ENCODE measurements at regions not wholly inside any gene's neighbourhood (a gene's known extent, or its start where the extent isn't known, plus 50 kb on each side); places are given as distances from the start of the nearest gene placed in this dataset.

GRCh38 chr9:115216873-115217272, 98.9 kb upstream of the TNC start:
- no peaks in the 10 kb centered on the region for H3K9me3 Mint-ChIP-seq
- H3K27ac Mint-ChIP-seq: no peak overlapping the region
- H3K4me1 Mint-ChIP-seq (ENCODE audit: low read depth in 2 of 2): no peaks in the 10 kb centered on the region
- H3K27me3 Mint-ChIP-seq: peaks cover 0 to 18% of the 10 kb centered on the region in 2 donors
- DNase-seq (ENCODE audit: low spot score): no peak
- no peaks in the 10 kb centered on the region for H3K36me3 Mint-ChIP-seq
- no peak overlapping the region for H3K4me3 Mint-ChIP-seq
- no peak for ATAC-seq

DNA sequence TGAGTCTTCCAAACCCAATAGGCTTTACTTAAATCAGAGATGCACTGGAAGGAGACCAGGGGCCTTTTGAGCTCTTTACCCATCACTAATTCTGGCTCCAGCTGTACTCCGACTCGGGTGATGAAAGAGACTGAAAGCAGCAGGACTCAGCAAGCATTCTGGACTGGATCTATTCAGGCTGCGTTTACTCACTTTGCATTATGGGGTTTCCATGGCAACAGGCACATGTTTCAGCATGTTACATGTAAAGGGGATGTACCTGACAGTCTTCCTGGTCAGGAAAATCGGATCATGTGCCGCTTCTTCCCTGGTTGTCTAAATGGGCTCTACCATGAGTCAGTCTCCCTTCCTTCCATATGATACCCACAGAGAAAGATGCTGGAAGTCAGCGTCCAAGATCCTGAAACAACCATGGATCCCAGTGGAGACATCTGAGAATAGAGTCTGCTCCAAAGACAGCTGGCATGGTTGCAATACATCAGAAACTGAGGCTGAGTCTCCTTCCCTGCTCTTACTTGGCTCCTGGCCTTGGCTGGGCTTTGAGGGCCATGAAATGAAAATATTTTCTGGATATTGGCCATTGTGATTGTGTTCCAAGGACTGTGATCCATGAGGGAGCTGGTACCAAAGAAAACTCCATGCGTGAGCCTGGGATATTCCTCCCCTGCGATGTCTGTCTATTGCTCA, 102.5 kb upstream of the TNC start:
- H3K36me3 Mint-ChIP-seq: no peaks in the 10 kb centered on the region
- no peak overlapping the region for H3K27ac Mint-ChIP-seq
- H3K4me1 Mint-ChIP-seq (ENCODE audit: low read depth in 2 of 2): no peaks in the 10 kb centered on the region
- no peaks in the 10 kb centered on the region for H3K9me3 Mint-ChIP-seq
- no peak overlapping the region for H3K4me3 Mint-ChIP-seq
- no peak for DNase-seq (ENCODE audit: low spot score)
- H3K27me3 Mint-ChIP-seq: peaks cover 3 to 23% of the 10 kb centered on the region in 2 donors
- no peak for ATAC-seq

- H3K27me3 Mint-ChIP-seq: peaks cover 4 to 7% of the 10 kb centered on the region in 2 donors
- H3K4me1 Mint-ChIP-seq (ENCODE audit: low read depth in 2 of 2): no peaks in the 10 kb centered on the region
- DNase-seq (ENCODE audit: low spot score) (no peak), ATAC-seq (no peak)
- no peak overlapping the region for H3K27ac Mint-ChIP-seq
- H3K9me3 Mint-ChIP-seq: no peaks in the 10 kb centered on the region
- H3K36me3 Mint-ChIP-seq: no peaks in the 10 kb centered on the region
- no peak overlapping the region for H3K4me3 Mint-ChIP-seq
Observed at GRCh38 chr9:115223471-115223870, 105.5 kb upstream of the TNC start.

GRCh38 chr9:115225459-115226116, 107.6 kb upstream of the TNC start:
- Mint-ChIP-seq H3K4me3 (no peak overlapping the region), H3K36me3 (no peaks in the 10 kb centered on the region), H3K27me3 (peaks cover 4 to 7% of the 10 kb centered on the region in 2 donors), H3K27ac (no peak overlapping the region), H3K9me3 (no peaks in the 10 kb centered on the region), H3K4me1 (ENCODE audit: low read depth in 2 of 2) (no peaks in the 10 kb centered on the region)
- DNase-seq (ENCODE audit: low spot score) (no peak), ATAC-seq (no peak)

- no peak overlapping the region for H3K27ac Mint-ChIP-seq
- peaks cover 4 to 7% of the 10 kb centered on the region in 2 donors for H3K27me3 Mint-ChIP-seq
- H3K9me3 Mint-ChIP-seq: no peaks in the 10 kb centered on the region
- H3K4me1 Mint-ChIP-seq (ENCODE audit: low read depth in 2 of 2): no peaks in the 10 kb centered on the region
- DNase-seq (ENCODE audit: low spot score) (no peak), ATAC-seq (no peak)
- no peak overlapping the region for H3K4me3 Mint-ChIP-seq
- no peaks in the 10 kb centered on the region for H3K36me3 Mint-ChIP-seq
Observed at GRCh38 chr9:115226152-115226551, 108.2 kb upstream of the TNC start.

GRCh38 chr9:115229496-115229895, 111.5 kb upstream of the TNC start:
- peaks cover 5% of the 10 kb centered on the region for H3K9me3 Mint-ChIP-seq
- no peak overlapping the region for H3K4me3 Mint-ChIP-seq
- H3K27ac Mint-ChIP-seq: no peak overlapping the region
- no peaks in the 10 kb centered on the region for H3K36me3 Mint-ChIP-seq
- DNase-seq (ENCODE audit: low spot score): no peak
- no peaks in the 10 kb centered on the region for H3K4me1 Mint-ChIP-seq (ENCODE audit: low read depth in 2 of 2)
- ATAC-seq: no peak
- H3K27me3 Mint-ChIP-seq: peaks cover 9 to 21% of the 10 kb centered on the region in 2 donors

DNA sequence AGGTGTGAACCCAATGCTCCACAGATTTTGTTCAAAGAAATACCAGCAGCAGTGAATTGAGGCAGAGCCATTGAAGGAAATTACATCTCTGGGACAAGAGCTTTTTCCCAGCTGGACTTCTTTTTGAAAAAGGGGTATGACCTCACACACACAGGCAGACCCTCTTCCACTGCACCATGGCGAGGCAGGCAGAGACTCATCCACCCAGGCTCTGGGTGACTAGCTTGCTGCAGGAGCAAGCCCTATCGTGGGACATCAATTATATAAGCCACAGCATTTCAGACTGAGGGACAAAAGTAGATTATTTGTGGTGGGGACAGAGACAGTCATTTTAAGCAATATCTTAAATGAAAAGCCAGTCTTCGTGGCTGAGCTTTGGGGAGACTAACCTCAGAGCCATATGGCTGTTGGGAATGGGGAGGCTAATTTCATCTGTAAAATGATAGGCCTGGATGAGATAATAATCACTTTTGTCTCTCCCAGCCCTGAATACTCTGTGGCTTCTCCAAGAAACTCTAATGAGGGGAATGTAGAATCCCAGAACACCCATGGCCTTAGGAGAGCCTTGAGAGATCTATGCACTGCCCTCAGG, 113.1 kb upstream of the TNC start:
- Mint-ChIP-seq H3K36me3 (no peaks in the 10 kb centered on the region), H3K9me3 (peaks cover 5% of the 10 kb centered on the region), H3K4me1 (ENCODE audit: low read depth in 2 of 2) (no peaks in the 10 kb centered on the region), H3K4me3 (no peak overlapping the region), H3K27me3 (peaks cover 5 to 26% of the 10 kb centered on the region in 2 donors), H3K27ac (no peak overlapping the region)
- ATAC-seq: no peak
- no peak for DNase-seq (ENCODE audit: low spot score)

GRCh38 chr9:115232181-115232774, 114.3 kb upstream of the TNC start:
- DNase-seq (ENCODE audit: low spot score): no peak
- no peaks in the 10 kb centered on the region for H3K4me1 Mint-ChIP-seq (ENCODE audit: low read depth in 2 of 2)
- no peak overlapping the region for H3K27ac Mint-ChIP-seq
- H3K9me3 Mint-ChIP-seq: peaks cover 5% of the 10 kb centered on the region
- H3K4me3 Mint-ChIP-seq: no peak overlapping the region
- H3K27me3 Mint-ChIP-seq: peaks cover 7 to 36% of the 10 kb centered on the region in 2 donors
- H3K36me3 Mint-ChIP-seq: no peaks in the 10 kb centered on the region
- ATAC-seq: no peak

DNA sequence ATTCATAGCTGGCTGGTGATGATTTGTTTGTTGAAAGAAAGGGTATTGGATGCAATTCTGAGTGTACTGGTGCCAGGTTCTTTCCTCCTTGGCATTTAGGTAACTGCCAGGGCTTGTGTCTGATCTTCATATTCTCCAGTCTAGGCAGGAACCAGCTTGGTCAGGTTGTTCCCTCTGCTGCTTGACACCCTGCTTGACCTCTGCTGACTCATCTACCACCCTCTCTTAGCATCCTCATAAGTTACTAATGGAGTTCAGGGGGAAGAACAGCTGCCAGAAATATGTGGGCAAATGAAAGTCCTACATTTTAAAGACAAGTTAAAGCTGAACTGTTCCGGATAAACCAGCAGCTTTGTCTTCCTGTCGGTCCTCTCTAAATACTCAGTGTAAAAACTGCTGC, 116.1 kb upstream of the TNC start:
- DNase-seq (ENCODE audit: low spot score): no peak
- no peak overlapping the region for H3K4me3 Mint-ChIP-seq
- no peaks in the 10 kb centered on the region for H3K4me1 Mint-ChIP-seq (ENCODE audit: low read depth in 2 of 2)
- H3K27me3 Mint-ChIP-seq: peaks cover 10 to 47% of the 10 kb centered on the region in 2 donors
- H3K36me3 Mint-ChIP-seq: no peaks in the 10 kb centered on the region
- H3K27ac Mint-ChIP-seq: no peak overlapping the region
- ATAC-seq: no peak
- H3K9me3 Mint-ChIP-seq: peaks cover 5% of the 10 kb centered on the region

GRCh38 chr9:115235221-115235620, 117.3 kb upstream of the TNC start:
- no peak overlapping the region for H3K27ac Mint-ChIP-seq
- peaks cover 13 to 55% of the 10 kb centered on the region in 2 donors for H3K27me3 Mint-ChIP-seq

GRCh38 chr9:115237385-115237998, 119.5 kb upstream of the TNC start:
- ATAC-seq: no peak
- Mint-ChIP-seq H3K36me3 (no peaks in the 10 kb centered on the region), H3K4me1 (ENCODE audit: low read depth in 2 of 2) (no peaks in the 10 kb centered on the region), H3K27ac (no peak overlapping the region), H3K27me3 (peaks cover 8 to 47% of the 10 kb centered on the region in 2 donors), H3K4me3 (no peak overlapping the region), H3K9me3 (peaks cover 3% of the 10 kb centered on the region)
- no peak for DNase-seq (ENCODE audit: low spot score)

More at GRCh38 chr9:115235221-115235620, 117.3 kb upstream of the TNC start:
- DNase-seq (ENCODE audit: low spot score) (no peak), ATAC-seq (no peak)
- no peaks in the 10 kb centered on the region for H3K4me1 Mint-ChIP-seq (ENCODE audit: low read depth in 2 of 2)
- peaks cover 8% of the 10 kb centered on the region for H3K9me3 Mint-ChIP-seq
- no peak overlapping the region for H3K4me3 Mint-ChIP-seq
- H3K36me3 Mint-ChIP-seq: no peaks in the 10 kb centered on the region

DNA sequence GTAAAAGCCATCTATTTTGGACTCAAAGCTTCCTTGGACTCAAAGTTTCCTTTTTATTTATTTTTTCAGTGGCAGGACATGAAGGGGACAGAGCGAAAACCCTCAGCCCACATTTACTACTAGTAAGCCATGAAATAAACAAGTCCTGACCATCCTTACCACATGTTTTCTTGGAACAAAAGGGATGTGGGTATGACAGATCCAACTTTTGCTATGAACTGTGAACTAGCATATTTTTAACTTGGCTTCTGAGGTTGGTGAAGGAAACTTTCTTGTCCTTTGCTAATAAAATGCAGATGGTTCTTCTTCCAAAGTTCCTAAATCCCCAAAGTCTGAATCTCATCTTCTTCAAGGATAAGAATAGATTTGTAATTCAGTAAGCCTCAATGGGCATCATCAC, 122.7 kb upstream of the TNC start:
- H3K27me3 Mint-ChIP-seq: peaks cover 8 to 32% of the 10 kb centered on the region in 2 donors
- H3K36me3 Mint-ChIP-seq: no peaks in the 10 kb centered on the region
- DNase-seq (ENCODE audit: low spot score) (no peak), ATAC-seq (no peak)
- no peak overlapping the region for H3K4me3 Mint-ChIP-seq
- H3K27ac Mint-ChIP-seq: no peak overlapping the region
- H3K4me1 Mint-ChIP-seq (ENCODE audit: low read depth in 2 of 2): no peaks in the 10 kb centered on the region
- H3K9me3 Mint-ChIP-seq: peaks cover 3% of the 10 kb centered on the region

- Mint-ChIP-seq H3K27me3 (peaks cover 6 to 23% of the 10 kb centered on the region in 2 donors), H3K4me1 (ENCODE audit: low read depth in 2 of 2) (no peaks in the 10 kb centered on the region), H3K4me3 (no peak overlapping the region), H3K36me3 (no peaks in the 10 kb centered on the region), H3K27ac (no peak overlapping the region), H3K9me3 (peaks cover 3% of the 10 kb centered on the region)
- no peak for DNase-seq (ENCODE audit: low spot score)
- no peak for ATAC-seq
Observed at GRCh38 chr9:115241641-115242040, 123.7 kb upstream of the TNC start.

DNA sequence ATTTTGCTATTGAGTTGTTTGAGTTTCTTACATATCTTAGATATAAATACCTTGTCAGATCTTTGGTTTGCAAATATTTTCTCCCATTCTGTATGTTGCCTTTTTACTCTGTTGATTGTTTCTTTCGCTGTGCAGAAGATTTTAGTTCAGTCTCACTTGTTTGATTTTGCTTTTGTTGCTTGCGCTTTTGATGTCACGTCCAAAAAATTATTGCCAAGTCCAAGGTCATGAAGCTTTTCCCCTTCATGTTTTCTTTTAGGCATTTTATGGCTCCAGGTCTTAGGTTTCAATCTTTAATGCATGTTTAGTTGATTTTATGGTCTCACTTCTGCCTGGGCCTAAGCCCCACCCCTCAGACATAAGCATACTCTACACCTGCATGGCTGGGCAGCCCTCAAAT, 131.5 kb upstream of the TNC start:
- Mint-ChIP-seq H3K36me3 (no peaks in the 10 kb centered on the region), H3K27ac (no peak overlapping the region), H3K4me3 (no peak overlapping the region), H3K27me3 (peaks cover 0 to 17% of the 10 kb centered on the region in 2 donors), H3K4me1 (ENCODE audit: low read depth in 2 of 2) (no peaks in the 10 kb centered on the region), H3K9me3 (peaks cover 6% of the 10 kb centered on the region)
- no peak for ATAC-seq
- DNase-seq (ENCODE audit: low spot score): no peak

All from natural killer cell treated with Interleukin-12 subunit alpha and Interleukin-12 subunit beta and Interleukin-15 and Interleukin-18, amount 100 ng/mL, for 72 hours (primary cell).